ENCODE measurements at regions not wholly inside any gene's neighbourhood (a gene's known extent, or its start where the extent isn't known, plus 50 kb on each side); places are given as distances from the start of the nearest gene placed in this dataset.
"Not testable (repeated sequence)": the region's sequence is repeated elsewhere in the genome, so short reads cannot be mapped to it uniquely, and the experiment has no call there.

- DNase-seq = no peak
These were observed 680.3 kb upstream of the SEMA6D start for GRCh38 chr15:47037003-47037402.

GRCh38 chr15:47039225-47039624 is 678.1 kb upstream of the SEMA6D start:
- no peak for DNase-seq

- DNase-seq = no peak
These were observed 676.0 kb upstream of the SEMA6D start for GRCh38 chr15:47041301-47041700.

GRCh38 chr15:47047981-47048380 is 669.3 kb upstream of the SEMA6D start:
- not testable (repeated sequence) for DNase-seq

- DNase-seq = no peak
These were observed 650.9 kb upstream of the SEMA6D start for GRCh38 chr15:47066392-47066791.

- not testable (repeated sequence) for DNase-seq
These were observed 639.5 kb upstream of the SEMA6D start for GRCh38 chr15:47077846-47078245.

GRCh38 chr15:47095833-47096232 is 621.5 kb upstream of the SEMA6D start:
- no peak for DNase-seq

GRCh38 chr15:47098526-47098925 is 618.8 kb upstream of the SEMA6D start:
- DNase-seq = not testable (repeated sequence)

- not testable (repeated sequence) for DNase-seq
These were observed 617.5 kb upstream of the SEMA6D start for GRCh38 chr15:47099801-47100200.

GRCh38 chr15:47108800-47109199 is 608.5 kb upstream of the SEMA6D start:
- not testable (repeated sequence) for DNase-seq

- no peak for DNase-seq
These were observed 600.6 kb upstream of the SEMA6D start for GRCh38 chr15:47116698-47117097.

GRCh38 chr15:47119349-47119748 is 598.0 kb upstream of the SEMA6D start:
- DNase-seq = no peak

GRCh38 chr15:47124430-47125102 is 592.7 kb upstream of the SEMA6D start:
- DNase-seq = no peak

- DNase-seq = no peak
These were observed 588.3 kb upstream of the SEMA6D start for GRCh38 chr15:47129033-47129432.

GRCh38 chr15:47131450-47131849 is 585.9 kb upstream of the SEMA6D start:
- not testable (repeated sequence) for DNase-seq

GRCh38 chr15:47135267-47135666 is 582.0 kb upstream of the SEMA6D start:
- no peak for DNase-seq

- no peak for DNase-seq
These were observed 581.1 kb upstream of the SEMA6D start for GRCh38 chr15:47136236-47136635.

GRCh38 chr15:47139965-47140364 is 577.3 kb upstream of the SEMA6D start:
- DNase-seq = no peak

- DNase-seq = no peak
These were observed 559.5 kb upstream of the SEMA6D start for GRCh38 chr15:47157827-47158226.

GRCh38 chr15:47158573-47158972 is 558.7 kb upstream of the SEMA6D start:
- DNase-seq = no peak

GRCh38 chr15:47177177-47177576 is 540.1 kb upstream of the SEMA6D start:
- no peak for DNase-seq

- no peak for DNase-seq
These were observed 537.3 kb upstream of the SEMA6D start for GRCh38 chr15:47179988-47180387.

GRCh38 chr15:47182818-47183217 is 534.5 kb upstream of the SEMA6D start:
- DNase-seq = no peak

- DNase-seq = no peak
These were observed 533.0 kb upstream of the SEMA6D start for GRCh38 chr15:47184003-47184907.
